GM18505 (cell line): ENCODE measurements at regions not wholly inside any gene's neighbourhood (a gene's known extent, or its start where the extent isn't known, plus 50 kb on each side); places are given as distances from the start of the nearest gene placed in this dataset.
"Not testable (repeated sequence)": the region's sequence is repeated elsewhere in the genome, so short reads cannot be mapped to it uniquely, and the experiment has no call there.

ENCODE experiments used
- ATAC-seq: cut with Tn5 transposase; IDR thresholded peaks from one replicate; pipeline ENCODE4 v1.9.1; 2021; ENCODE audit not compliant: unreplicated experiment
- POLR2A ChIP-seq: IDR thresholded peaks from 4 replicates; pipeline ENCODE4 v1.6.1; 2011; ENCODE audit warnings: borderline replicate concordance; ENCODE audit not compliant: insufficient read depth, insufficient read length; ENCODE audit errors: extremely low read depth

GRCh38 chr10:84603971-84604370 lies 275.6 kb downstream of the CCSER2 start:
- TF ChIP-seq POLR2A = no peak
- ATAC-seq = no peak

GRCh38 chr10:84605802-84606201 lies 277.4 kb downstream of the CCSER2 start:
- no peak for ATAC-seq
- no peak for TF ChIP-seq POLR2A

- TF ChIP-seq POLR2A = no peak
- no peak for ATAC-seq
Measured at GRCh38 chr10:84606428-84606827, 278.0 kb downstream of the CCSER2 start.

GRCh38 chr10:84607044-84607443 lies 278.7 kb downstream of the CCSER2 start:
- TF ChIP-seq POLR2A = no peak
- ATAC-seq = no peak

GRCh38 chr10:84607523-84607922 lies 279.1 kb downstream of the CCSER2 start:
- ATAC-seq = no peak
- no peak for TF ChIP-seq POLR2A

GRCh38 chr10:84608126-84608525 lies 279.7 kb downstream of the CCSER2 start:
- TF ChIP-seq POLR2A = no peak

GRCh38 chr10:84613336-84614021 lies 285.1 kb downstream of the CCSER2 start:
- ATAC-seq = no peak
- no peak for TF ChIP-seq POLR2A

More at GRCh38 chr10:84608126-84608525, 279.7 kb downstream of the CCSER2 start:
- ATAC-seq = peak; percentile 70

GRCh38 chr10:84626397-84627087 lies 298.2 kb downstream of the CCSER2 start:
- ATAC-seq = no peak
- TF ChIP-seq POLR2A = no peak

GRCh38 chr10:84632866-84633265 lies 304.5 kb downstream of the CCSER2 start:
- no peak for TF ChIP-seq POLR2A
- ATAC-seq = no peak

- TF ChIP-seq POLR2A = no peak
- ATAC-seq = no peak
Measured at GRCh38 chr10:84634636-84635035, 306.2 kb downstream of the CCSER2 start.

- not testable (repeated sequence) for ATAC-seq
Measured at GRCh38 chr10:84650628-84651027, 322.2 kb downstream of the CCSER2 start.

- peak; percentile 64 for ATAC-seq
- no peak for TF ChIP-seq POLR2A
Measured at GRCh38 chr10:84654671-84655070, 326.3 kb downstream of the CCSER2 start.

- TF ChIP-seq POLR2A = no peak
- ATAC-seq = no peak
Measured at GRCh38 chr10:84659027-84659426, 330.6 kb downstream of the CCSER2 start.
